VCaP (cell line): ENCODE measurements at regions not wholly inside any gene's neighbourhood (a gene's known extent, or its start where the extent isn't known, plus 50 kb on each side); places are given as distances from the start of the nearest gene placed in this dataset.
"Not testable (repeated sequence)": the region's sequence is repeated elsewhere in the genome, so short reads cannot be mapped to it uniquely, and the experiment has no call there.

ENCODE experiments used
- H3K27ac ChIP-seq: fragments of 450-650 bp; 2 replicates; pipeline ENCODE4 v1.5.1; 2017
- CTCF ChIP-seq: fragments of 450-650 bp; conservative IDR thresholded peaks from 2 replicates; pipeline ENCODE4 v1.5.1; 2017; ENCODE audit warnings: mild to moderate bottlenecking, moderate library complexity

GRCh38 chr5:128854931-128855330, 110.4 kb upstream of the SLC27A6 start:
- H3K27ac ChIP-seq, result no peak overlapping the region
- TF ChIP-seq CTCF, result no peak

GRCh38 chr5:128857076-128857677, 108.1 kb upstream of the SLC27A6 start:
- TF ChIP-seq CTCF, result no peak
- no peak overlapping the region for H3K27ac ChIP-seq

- TF ChIP-seq CTCF, result no peak
These were observed 106.3 kb upstream of the SLC27A6 start for GRCh38 chr5:128858995-128859394.

GRCh38 chr5:128861155-128861554, 104.1 kb upstream of the SLC27A6 start:
- not testable (repeated sequence) for H3K27ac ChIP-seq

More at GRCh38 chr5:128858995-128859394, 106.3 kb upstream of the SLC27A6 start:
- H3K27ac ChIP-seq, result no peak overlapping the region

GRCh38 chr5:128869970-128870369, 95.3 kb upstream of the SLC27A6 start:
- no peak overlapping the region for H3K27ac ChIP-seq
- no peak for TF ChIP-seq CTCF

GRCh38 chr5:128870373-128870772, 94.9 kb upstream of the SLC27A6 start:
- no peak overlapping the region for H3K27ac ChIP-seq
- TF ChIP-seq CTCF, result no peak

- no peak for TF ChIP-seq CTCF
- no peak overlapping the region for H3K27ac ChIP-seq
These were observed 94.4 kb upstream of the SLC27A6 start for GRCh38 chr5:128870923-128871322.

- TF ChIP-seq CTCF, result no peak
- H3K27ac ChIP-seq, result no peak overlapping the region
These were observed 88.5 kb upstream of the SLC27A6 start for GRCh38 chr5:128876569-128877382.
